Parathyroid adenoma (tissue), 2 donors: ENCODE measurements at regions not wholly inside any gene's neighbourhood (a gene's known extent, or its start where the extent isn't known, plus 50 kb on each side); places are given as distances from the start of the nearest gene placed in this dataset.

Experiments
- H2AFZ ChIP-seq: fragments of 300-600 bp; sonication (generic); one replicate; pipeline ENCODE4 v1.7.0; 2017; ENCODE audit warnings: antibody characterized with exemption, mild to moderate bottlenecking
- H3K27ac ChIP-seq: fragments of 300-600 bp; sonication (generic); one replicate; pipeline ENCODE4 v1.7.0; 2017
- H3K27me3 ChIP-seq: fragments of 300-600 bp; sonication (generic); one replicate; pipeline ENCODE4 v1.7.0; 2017; ENCODE audit warnings: low read length; ENCODE audit not compliant: control insufficient read depth, insufficient read depth
- H3K36me3 ChIP-seq: fragments of 300-600 bp; sonication (generic); one replicate; pipeline ENCODE4 v1.7.0; 2017; ENCODE audit warnings: low read length; ENCODE audit not compliant: control insufficient read depth, insufficient read depth
- H3K4me1 ChIP-seq: fragments of 300-600 bp; sonication (generic); one replicate; pipeline ENCODE4 v1.7.0; 2017; ENCODE audit warnings: control low read depth
- H3K4me2 ChIP-seq: fragments of 300-600 bp; sonication (generic); one replicate; pipeline ENCODE4 v1.7.0; 2017; ENCODE audit warnings: low read length
- H3K4me3 ChIP-seq: fragments of 300-600 bp; sonication (generic); one replicate; pipeline ENCODE4 v1.7.0; 2017; ENCODE audit warnings: low read depth, low read length
- H3K79me2 ChIP-seq: fragments of 300-600 bp; sonication (generic); one replicate; pipeline ENCODE4 v1.7.0; 2017; ENCODE audit warnings: control low read depth
- H3K9ac ChIP-seq: fragments of 300-600 bp; sonication (generic); one replicate; pipeline ENCODE4 v1.7.0; 2017; ENCODE audit warnings: mild to moderate bottlenecking
- H3K9me3 ChIP-seq: fragments of 300-600 bp; sonication (generic); one replicate; pipeline ENCODE4 v1.7.0; 2017; ENCODE audit warnings: low read length; ENCODE audit not compliant: control insufficient read depth
- TF ChIP-seq, protein P1 (sequence below): fragments of 300-600 bp; sonication (generic); IDR thresholded peaks from one replicate; pipeline ENCODE4 v1.7.0; 2017; ENCODE audit warnings: antibody characterized with exemption, mild to moderate bottlenecking
- donor health status: primary hyperparathyroidism.

DNA sequence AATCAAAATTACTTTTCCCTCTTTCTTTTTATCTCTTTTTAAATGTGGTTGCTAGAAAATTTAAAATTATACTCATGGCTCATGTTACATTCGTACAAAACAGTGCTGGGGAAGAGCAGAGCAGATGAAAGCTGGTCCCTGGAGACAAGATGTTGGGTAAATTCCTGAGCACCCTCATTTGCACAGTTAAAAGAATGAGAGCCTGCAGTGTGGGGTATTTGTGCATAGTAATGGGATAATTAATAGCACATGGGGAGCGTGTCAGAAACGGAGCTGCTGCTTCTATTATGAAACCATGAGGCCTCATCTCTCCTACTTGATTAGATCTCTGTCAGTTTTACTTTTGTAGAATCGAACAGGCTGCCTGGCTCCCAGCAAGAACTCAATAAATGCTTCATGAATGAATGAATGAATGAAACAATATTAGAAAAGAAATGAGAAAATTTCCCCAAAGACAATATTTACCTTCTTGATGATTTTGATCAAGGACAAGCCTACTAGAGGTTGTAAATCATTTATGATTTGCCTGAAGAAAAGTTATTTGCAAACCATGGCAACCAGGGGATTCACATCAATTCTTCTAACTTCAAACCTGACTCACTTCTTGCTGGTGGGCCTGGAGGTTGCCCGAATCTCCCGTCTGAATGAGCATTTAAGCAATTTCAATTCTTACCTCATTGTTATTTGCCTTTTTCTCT, 177.2 kb upstream of the TUT7 start:
- no peak overlapping the region for H2AFZ ChIP-seq
- no peaks in the 10 kb centered on the region for H3K79me2 ChIP-seq
- TF ChIP-seq, protein P1, sequence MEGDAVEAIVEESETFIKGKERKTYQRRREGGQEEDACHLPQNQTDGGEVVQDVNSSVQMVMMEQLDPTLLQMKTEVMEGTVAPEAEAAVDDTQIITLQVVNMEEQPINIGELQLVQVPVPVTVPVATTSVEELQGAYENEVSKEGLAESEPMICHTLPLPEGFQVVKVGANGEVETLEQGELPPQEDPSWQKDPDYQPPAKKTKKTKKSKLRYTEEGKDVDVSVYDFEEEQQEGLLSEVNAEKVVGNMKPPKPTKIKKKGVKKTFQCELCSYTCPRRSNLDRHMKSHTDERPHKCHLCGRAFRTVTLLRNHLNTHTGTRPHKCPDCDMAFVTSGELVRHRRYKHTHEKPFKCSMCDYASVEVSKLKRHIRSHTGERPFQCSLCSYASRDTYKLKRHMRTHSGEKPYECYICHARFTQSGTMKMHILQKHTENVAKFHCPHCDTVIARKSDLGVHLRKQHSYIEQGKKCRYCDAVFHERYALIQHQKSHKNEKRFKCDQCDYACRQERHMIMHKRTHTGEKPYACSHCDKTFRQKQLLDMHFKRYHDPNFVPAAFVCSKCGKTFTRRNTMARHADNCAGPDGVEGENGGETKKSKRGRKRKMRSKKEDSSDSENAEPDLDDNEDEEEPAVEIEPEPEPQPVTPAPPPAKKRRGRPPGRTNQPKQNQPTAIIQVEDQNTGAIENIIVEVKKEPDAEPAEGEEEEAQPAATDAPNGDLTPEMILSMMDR = no peak
- no peaks in the 10 kb centered on the region for H3K27me3 ChIP-seq
- no peak overlapping the region for H3K9ac ChIP-seq
- no peaks in the 10 kb centered on the region for H3K4me1 ChIP-seq
- no peaks in the 10 kb centered on the region for H3K9me3 ChIP-seq
- H3K4me2 ChIP-seq = no peak overlapping the region
- H3K27ac ChIP-seq = no peak overlapping the region
- H3K4me3 ChIP-seq = no peak overlapping the region
- H3K36me3 ChIP-seq = no peaks in the 10 kb centered on the region

DNA sequence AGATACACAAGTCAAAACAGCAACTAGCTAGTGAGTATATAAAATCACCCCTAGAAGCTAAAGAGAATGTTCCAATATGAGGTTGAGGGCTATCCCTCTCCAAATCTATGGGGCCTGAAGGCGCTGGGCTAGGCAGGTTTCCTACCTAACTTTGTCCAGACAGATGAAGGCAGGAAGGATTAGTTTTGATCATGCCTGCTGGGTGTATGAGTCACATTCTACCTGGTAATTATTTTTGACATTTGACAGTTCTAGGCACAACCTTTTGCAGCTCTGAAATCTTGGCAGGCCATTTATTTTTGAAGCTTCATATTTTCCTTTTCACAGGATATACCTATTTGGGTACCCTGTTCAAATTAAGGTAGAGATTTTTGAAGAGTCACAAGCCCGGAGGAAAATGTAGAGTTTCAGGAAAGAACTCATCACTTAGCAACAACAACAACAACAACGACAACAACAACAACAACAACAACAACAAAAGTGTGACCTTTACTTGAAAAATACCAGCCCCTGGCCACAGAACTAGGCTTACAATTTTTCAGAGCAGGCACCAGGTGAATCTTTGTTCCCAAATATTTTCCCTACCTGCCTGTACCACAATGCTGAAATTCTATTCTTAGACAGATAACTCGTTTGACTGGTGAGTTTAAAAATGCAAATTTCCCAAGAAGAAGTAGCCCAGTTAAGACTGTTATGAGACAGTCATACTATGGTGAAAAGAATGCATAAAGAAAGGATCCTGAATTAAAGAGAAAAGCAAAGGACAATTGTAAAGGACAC, 175.5 kb upstream of the TUT7 start:
- Histone ChIP-seq H3K27ac (no peak overlapping the region), H3K9me3 (no peaks in the 10 kb centered on the region), H3K79me2 (no peaks in the 10 kb centered on the region), H3K27me3 (no peaks in the 10 kb centered on the region), H3K4me2 (no peak overlapping the region), H3K9ac (no peak overlapping the region), H3K4me1 (no peaks in the 10 kb centered on the region), H2AFZ (no peak overlapping the region), H3K36me3 (no peaks in the 10 kb centered on the region), H3K4me3 (no peak overlapping the region)
- TF ChIP-seq, protein P1 = no peak

DNA sequence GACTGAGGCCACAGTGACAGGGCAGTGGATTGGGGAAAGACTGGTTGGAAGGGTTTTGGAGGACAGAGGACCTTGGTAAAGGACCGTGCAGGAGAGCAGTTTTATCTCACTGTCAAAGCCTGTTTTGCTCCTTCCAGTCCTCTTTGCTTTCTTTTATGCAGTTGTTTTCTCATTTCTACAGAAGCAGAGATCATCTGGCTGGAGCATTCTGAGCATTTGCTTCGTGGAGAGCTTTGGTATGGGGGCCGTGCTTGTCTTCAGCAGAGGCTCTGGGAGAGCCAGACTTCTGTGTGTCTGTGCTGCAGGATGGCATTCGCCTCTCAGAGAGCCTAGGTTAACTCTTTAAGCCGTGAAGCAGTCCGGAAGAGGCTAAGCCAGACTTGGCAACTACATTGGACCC, 171.8 kb upstream of the TUT7 start:
- no peak overlapping the region for H3K27ac ChIP-seq

DNA sequence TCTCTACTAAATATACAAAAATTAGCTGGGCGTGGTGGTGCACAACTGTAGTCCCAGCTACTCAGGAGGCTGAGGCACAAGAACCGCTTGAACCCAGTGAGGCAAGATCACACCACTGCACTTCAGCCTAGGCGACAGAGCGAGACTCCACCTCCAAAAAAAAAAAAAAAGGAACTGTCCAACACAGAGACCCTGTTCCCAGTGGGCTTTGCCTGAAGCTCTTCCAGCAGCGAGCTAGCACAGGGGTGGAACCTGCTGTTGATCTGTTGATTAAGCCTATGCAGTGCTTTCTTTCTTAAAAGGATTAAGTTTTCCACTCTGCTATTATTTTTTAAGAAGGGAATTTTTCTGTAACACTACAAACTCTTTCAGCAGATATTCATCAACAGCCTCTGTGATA, 171.0 kb upstream of the TUT7 start:
- H3K9ac ChIP-seq = no peak overlapping the region
- no peaks in the 10 kb centered on the region for H3K36me3 ChIP-seq
- no peak overlapping the region for H3K27ac ChIP-seq
- H3K9me3 ChIP-seq = no peaks in the 10 kb centered on the region
- no peak overlapping the region for H3K4me2 ChIP-seq
- TF ChIP-seq, protein P1 = no peak
- no peak overlapping the region for H3K4me3 ChIP-seq
- no peaks in the 10 kb centered on the region for H3K4me1 ChIP-seq
- H3K27me3 ChIP-seq = no peaks in the 10 kb centered on the region
- no peak overlapping the region for H2AFZ ChIP-seq
- no peaks in the 10 kb centered on the region for H3K79me2 ChIP-seq

More for the DNA sequence above, 171.8 kb upstream of the TUT7 start:
- H3K9ac ChIP-seq = no peak overlapping the region
- no peaks in the 10 kb centered on the region for H3K36me3 ChIP-seq
- H3K9me3 ChIP-seq = no peaks in the 10 kb centered on the region
- H3K4me3 ChIP-seq = no peak overlapping the region
- no peaks in the 10 kb centered on the region for H3K27me3 ChIP-seq
- no peak overlapping the region for H2AFZ ChIP-seq
- no peak overlapping the region for H3K4me2 ChIP-seq
- TF ChIP-seq, protein P1 = no peak
- no peaks in the 10 kb centered on the region for H3K79me2 ChIP-seq
- no peaks in the 10 kb centered on the region for H3K4me1 ChIP-seq
